GF-D8 (cell line): ENCODE measurements at regions not wholly inside any gene's neighbourhood (a gene's known extent, or its start where the extent isn't known, plus 50 kb on each side); places are given as distances from the start of the nearest gene placed in this dataset.

Experiments used
- DNase-seq: peaks from one replicate; lab custom pipeline; 2025; lab: John Stamatoyannopoulos, UW

- no peak for DNase-seq
These were observed 147.3 kb upstream of the HMHB1 start for GRCh38 chr5:143664623-143665022.

GRCh38 chr5:143663872-143664271, 148.1 kb upstream of the HMHB1 start:
- no peak for DNase-seq

DNA sequence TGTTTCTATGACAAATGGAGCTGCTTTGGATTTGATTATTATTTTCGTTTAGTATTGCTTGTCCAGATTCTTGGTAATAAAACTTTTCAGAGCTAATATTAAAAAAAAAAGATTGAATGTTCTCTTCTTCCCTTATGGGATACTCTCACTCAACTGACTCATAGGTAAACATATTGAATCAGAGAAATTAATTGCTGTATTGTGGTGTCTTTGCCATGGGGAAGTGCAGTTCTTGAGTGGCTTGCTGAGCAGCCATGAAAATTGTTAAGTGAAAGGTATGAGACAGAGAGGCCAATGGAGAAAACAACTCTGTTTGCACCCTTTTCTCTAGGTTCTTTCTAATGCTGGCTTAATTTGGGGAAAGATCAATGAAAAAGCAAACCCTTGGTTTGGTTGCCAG, 149.9 kb upstream of the HMHB1 start:
- DNase-seq = no peak

- no peak for DNase-seq
These were observed 151.3 kb upstream of the HMHB1 start for GRCh38 chr5:143660625-143661024.

GRCh38 chr5:143659599-143660238, 152.2 kb upstream of the HMHB1 start:
- no peak for DNase-seq

DNA sequence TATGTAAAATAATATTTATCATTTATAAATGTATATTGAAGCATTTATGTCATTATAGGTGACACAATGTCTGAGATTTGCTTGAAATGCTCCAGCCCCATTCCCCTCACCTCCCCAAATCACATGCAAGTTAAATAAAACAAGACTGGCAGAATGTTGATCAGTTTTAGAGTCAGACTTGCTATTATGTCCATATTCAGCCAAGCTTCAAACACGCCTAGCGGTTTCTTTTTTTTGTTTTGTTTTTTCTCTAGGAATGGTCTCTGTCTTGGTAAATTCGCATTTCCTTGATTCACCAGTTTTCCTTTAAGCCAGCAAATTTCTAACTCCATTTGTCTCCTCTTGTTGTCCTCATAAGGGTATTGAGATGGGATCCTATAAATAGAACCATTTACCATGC, 153.0 kb upstream of the HMHB1 start:
- no peak for DNase-seq

- DNase-seq = no peak
These were observed 154.2 kb upstream of the HMHB1 start for GRCh38 chr5:143657647-143658285.

DNA sequence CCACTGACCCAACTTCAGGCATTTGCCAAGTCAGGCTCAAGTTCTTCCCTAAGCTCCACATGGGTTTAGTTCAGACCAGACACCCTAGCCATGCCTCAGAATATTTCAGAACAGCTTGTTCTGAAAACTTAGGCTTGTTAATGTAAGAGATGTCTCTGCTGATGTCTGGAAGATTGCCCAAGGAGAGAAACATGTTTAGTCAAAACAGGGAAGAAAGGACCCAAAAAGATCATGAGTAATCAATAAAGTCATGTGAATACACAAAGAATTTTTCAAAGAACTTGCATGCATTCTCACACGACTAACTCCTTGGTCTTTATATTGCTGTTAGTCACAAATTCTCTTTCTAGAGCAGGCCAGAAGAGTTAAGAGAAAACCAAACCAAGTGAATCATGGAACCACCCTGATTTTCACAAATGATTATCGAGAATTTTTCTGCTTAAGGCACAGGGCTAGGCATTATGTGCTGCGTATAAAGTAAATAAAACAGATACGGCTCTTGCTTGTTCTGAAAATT, 158.1 kb upstream of the HMHB1 start:
- DNase-seq = no peak

- no peak for DNase-seq
These were observed 158.7 kb upstream of the HMHB1 start for GRCh38 chr5:143653256-143653655.

GRCh38 chr5:143652108-143652700, 159.8 kb upstream of the HMHB1 start:
- DNase-seq = no peak

DNA sequence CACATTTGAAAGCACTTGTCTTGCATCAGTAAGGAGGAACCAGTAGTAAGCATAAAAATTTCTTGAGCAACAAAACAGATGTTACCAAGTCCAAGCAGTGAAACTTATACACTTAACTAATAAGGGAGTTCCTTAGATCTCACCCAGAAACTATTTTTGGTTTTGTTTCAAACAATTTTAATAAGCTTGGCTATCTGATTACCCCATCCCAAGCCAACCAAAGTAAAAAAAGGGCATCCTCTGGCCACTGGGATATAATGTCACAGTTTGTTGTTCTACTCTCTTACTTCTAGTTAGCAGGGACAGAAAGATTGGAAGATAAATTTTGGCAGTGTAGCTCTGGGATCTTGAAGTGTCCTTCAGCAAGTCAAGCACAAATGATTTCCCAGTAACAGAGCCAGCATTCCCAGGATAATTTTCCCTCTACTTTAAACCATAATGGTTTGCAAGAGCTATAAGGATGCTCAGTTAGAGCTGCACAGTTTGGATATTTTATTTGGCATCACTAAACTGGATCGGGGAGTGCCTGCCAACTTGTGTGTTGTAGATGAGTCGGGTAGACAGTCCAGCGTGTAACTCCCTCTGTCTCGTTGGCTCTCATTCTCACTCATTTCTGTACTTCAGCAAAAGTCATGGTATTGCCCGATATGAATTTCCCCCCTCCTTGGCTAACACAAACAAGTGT, 161.9 kb upstream of the HMHB1 start:
- no peak for DNase-seq

- DNase-seq = no peak
These were observed 163.3 kb upstream of the HMHB1 start for GRCh38 chr5:143648696-143649095.

GRCh38 chr5:143646961-143647360, 165.0 kb upstream of the HMHB1 start:
- DNase-seq = no peak

- DNase-seq = no peak
These were observed 166.6 kb upstream of the HMHB1 start for GRCh38 chr5:143645356-143645755.

DNA sequence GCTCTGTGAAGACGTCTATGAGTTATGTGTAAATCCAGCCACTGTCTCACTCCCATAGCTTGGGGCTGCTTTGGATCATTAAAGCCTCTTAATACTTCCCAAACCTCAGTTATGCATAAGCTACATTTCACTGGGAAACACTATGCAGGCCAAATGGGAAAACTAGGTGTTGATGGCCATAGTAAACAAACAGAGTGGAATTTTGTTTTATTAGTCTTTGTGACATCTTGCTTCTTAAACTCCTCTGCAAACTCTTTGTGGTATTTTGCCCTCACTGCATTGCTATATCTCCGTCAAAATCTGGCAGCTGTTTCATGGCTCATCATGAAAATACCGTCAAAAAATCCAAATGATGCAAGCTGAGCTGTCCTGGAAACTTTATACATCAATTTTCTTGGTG, 167.2 kb upstream of the HMHB1 start:
- DNase-seq = no peak

DNA sequence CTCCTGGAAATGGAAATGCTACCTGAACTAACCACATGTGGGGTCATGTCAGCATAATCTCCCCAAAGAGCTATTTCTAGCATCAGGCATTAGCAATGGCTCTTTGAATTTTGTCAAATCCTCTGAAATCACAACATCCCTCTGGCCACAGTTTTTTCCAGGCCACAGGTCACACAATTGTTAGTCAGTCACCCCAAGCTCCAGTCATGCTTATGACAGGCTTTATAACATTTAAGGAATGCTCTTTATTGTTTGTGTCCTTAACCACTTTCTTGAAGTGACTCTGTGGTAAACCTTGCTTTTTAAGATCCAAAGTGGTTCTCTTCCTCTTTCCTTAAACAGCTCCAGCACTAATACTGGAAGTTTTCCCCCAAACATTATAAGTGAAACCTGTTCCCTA, 169.2 kb upstream of the HMHB1 start:
- no peak for DNase-seq

GRCh38 chr5:143641549-143642355, 170.2 kb upstream of the HMHB1 start:
- DNase-seq = no peak

- DNase-seq = no peak
These were observed 173.3 kb upstream of the HMHB1 start for GRCh38 chr5:143638654-143639053.

DNA sequence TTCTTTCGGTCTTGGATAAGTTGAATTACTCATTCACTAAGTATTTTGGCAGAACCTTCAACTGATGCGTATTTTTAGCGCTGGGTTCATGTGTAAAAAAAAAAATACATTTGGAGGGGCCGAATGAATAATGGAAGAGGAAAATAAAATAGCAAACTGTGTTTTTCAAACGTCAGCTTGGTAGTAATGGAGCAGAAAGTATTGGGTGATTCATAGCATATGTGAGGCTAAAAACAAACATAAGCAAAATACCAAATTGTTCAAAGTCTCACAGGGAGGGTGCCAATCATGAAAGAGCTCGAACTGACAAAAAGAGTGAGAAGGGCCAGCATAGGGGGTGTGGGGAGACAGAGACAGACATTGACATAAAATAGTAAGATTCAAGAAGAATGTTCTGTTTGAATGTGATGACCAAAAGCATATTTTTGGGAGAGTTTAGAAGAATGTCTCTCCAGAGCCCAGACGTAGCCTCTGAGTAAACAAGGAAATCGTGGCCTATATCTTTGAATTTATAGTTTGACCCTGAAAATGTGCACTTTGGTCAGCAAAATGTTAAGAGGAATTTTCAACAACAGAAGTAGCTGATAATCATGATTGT, 174.9 kb upstream of the HMHB1 start:
- no peak for DNase-seq

- no peak for DNase-seq
These were observed 176.1 kb upstream of the HMHB1 start for GRCh38 chr5:143635888-143636287.

DNA sequence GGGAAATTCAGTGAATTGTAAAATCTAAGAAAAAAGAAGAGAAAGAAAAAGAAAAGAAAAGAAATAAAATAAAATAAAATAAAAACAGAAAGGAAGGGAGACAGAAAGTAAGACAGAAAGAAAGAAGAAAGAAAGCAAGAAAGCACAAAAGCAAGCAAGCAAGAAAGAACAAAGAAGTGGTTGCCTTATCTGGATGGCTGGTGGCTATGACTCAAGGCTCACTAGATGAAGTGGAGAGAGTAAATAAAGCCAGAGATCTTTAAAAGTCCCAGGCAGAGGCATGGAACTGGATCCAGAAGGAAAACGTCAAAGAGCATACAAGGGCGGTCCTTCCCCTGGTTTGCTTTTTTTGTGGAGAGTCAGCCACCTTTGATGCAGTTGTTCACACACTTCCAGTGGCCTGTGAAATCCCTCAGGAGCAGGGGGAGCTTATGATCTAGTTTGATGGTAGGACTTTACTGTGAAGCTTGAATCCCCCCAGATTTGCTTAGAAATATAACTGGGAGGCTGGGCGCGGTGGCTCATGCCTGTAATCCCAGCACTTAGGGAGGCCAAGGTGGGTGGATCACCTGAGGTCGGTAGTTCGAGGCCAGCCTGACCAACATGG, 176.7 kb upstream of the HMHB1 start:
- DNase-seq = no peak
